ENCODE measurements at regions not wholly inside any gene's neighbourhood (a gene's known extent, or its start where the extent isn't known, plus 50 kb on each side); places are given as distances from the start of the nearest gene placed in this dataset.
A peak's percentile ranks its signal among the peaks of the same experiment; 100 is the strongest.

- no peaks in the 10 kb centered on the region for H3K36me3 Mint-ChIP-seq (ENCODE audit: low read depth)
- no peak overlapping the region for H3K27ac Mint-ChIP-seq (ENCODE audit: unreplicated experiment)
- peaks cover 85% of the 10 kb centered on the region for H3K4me1 Mint-ChIP-seq
- DNase-seq (ENCODE audit: low read depth, low spot score), result no peak
- no peaks in the 10 kb centered on the region for H3K27me3 Mint-ChIP-seq (ENCODE audit: low read depth)
- no peak for TF ChIP-seq CTCF (conservative IDR thresholded peaks at IDR 0.05)
- H3K4me3 Mint-ChIP-seq, result no peak overlapping the region
- no peaks in the 10 kb centered on the region for H3K9me3 Mint-ChIP-seq
These were observed 70.4 kb upstream of the IPO9 start for GRCh38 chr1:201758499-201759050.

- no peak overlapping the region for H3K27ac Mint-ChIP-seq (ENCODE audit: unreplicated experiment)
These were observed 69.7 kb upstream of the IPO9 start for GRCh38 chr1:201759194-201759815.

GRCh38 chr1:201760516-201760915, 68.4 kb upstream of the IPO9 start:
- Mint-ChIP-seq H3K36me3 (ENCODE audit: low read depth) (no peaks in the 10 kb centered on the region), H3K4me3 (no peak overlapping the region), H3K9me3 (no peaks in the 10 kb centered on the region), H3K27me3 (ENCODE audit: low read depth) (no peaks in the 10 kb centered on the region), H3K4me1 (peaks cover 76% of the 10 kb centered on the region), H3K27ac (ENCODE audit: unreplicated experiment) (peak overlapping the region; percentile 9)
- no peak for TF ChIP-seq CTCF (conservative IDR thresholded peaks at IDR 0.05)
- DNase-seq (ENCODE audit: low read depth, low spot score), result no peak

More at GRCh38 chr1:201759194-201759815, 69.7 kb upstream of the IPO9 start:
- H3K36me3 Mint-ChIP-seq (ENCODE audit: low read depth), result no peaks in the 10 kb centered on the region
- H3K4me3 Mint-ChIP-seq, result no peak overlapping the region
- no peaks in the 10 kb centered on the region for H3K27me3 Mint-ChIP-seq (ENCODE audit: low read depth)
- DNase-seq (ENCODE audit: low read depth, low spot score), result no peak
- no peaks in the 10 kb centered on the region for H3K9me3 Mint-ChIP-seq
- no peak for TF ChIP-seq CTCF (conservative IDR thresholded peaks at IDR 0.05)
- peaks cover 84% of the 10 kb centered on the region for H3K4me1 Mint-ChIP-seq

- TF ChIP-seq CTCF (conservative IDR thresholded peaks at IDR 0.05), result no peak
- DNase-seq (ENCODE audit: low read depth, low spot score), result no peak
- Mint-ChIP-seq H3K27me3 (ENCODE audit: low read depth) (no peaks in the 10 kb centered on the region), H3K4me1 (peaks cover 78% of the 10 kb centered on the region), H3K9me3 (no peaks in the 10 kb centered on the region), H3K4me3 (no peak overlapping the region), H3K36me3 (ENCODE audit: low read depth) (peaks cover 2% of the 10 kb centered on the region), H3K27ac (ENCODE audit: unreplicated experiment) (peak overlapping the region; percentile 9)
These were observed 67.8 kb upstream of the IPO9 start for GRCh38 chr1:201761178-201761577.

GRCh38 chr1:201761871-201762270, 67.1 kb upstream of the IPO9 start:
- no peak for DNase-seq (ENCODE audit: low read depth, low spot score)
- no peak overlapping the region for H3K27ac Mint-ChIP-seq (ENCODE audit: unreplicated experiment)
- peaks cover 3% of the 10 kb centered on the region for H3K36me3 Mint-ChIP-seq (ENCODE audit: low read depth)
- no peaks in the 10 kb centered on the region for H3K27me3 Mint-ChIP-seq (ENCODE audit: low read depth)
- TF ChIP-seq CTCF (conservative IDR thresholded peaks at IDR 0.05), result no peak
- peak overlapping the region; percentile 2 for H3K4me3 Mint-ChIP-seq
- peaks cover 74% of the 10 kb centered on the region for H3K4me1 Mint-ChIP-seq
- no peaks in the 10 kb centered on the region for H3K9me3 Mint-ChIP-seq
